ENCODE measurements at regions not wholly inside any gene's neighbourhood (a gene's known extent, or its start where the extent isn't known, plus 50 kb on each side); places are given as distances from the start of the nearest gene placed in this dataset.

DNA sequence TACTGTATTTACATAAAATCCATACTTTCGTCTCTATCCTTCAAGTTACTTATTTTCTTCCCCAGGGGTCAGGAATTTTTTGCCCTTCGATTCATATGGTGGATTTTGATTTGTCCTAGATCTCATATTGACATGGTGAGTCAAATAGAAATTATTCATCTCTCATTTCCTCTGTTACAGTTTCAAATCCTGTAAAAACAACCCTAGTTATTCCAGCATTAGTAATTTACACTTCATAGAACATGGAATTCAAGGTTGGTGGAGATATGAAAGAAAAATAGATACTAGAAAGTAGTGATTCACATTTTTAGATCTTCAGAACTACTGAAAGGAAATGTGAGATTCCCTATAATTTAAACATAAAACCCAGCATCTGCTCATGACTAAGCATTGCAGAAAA lies 1331.0 kb upstream of the CDH9 start:
- CTCF ChIA-PET (ENCODE audit: partially characterized antibody), result no interaction called here

More for the DNA sequence above, 1331.0 kb upstream of the CDH9 start:
- Histone ChIP-seq H2BK15ac (ENCODE audit: low read length) (no peak overlapping the region), H2AFZ (ENCODE audit: low read length) (no peak overlapping the region), H2BK120ac (replicated peaks; ENCODE audit: low read depth, low read length) (no peak overlapping the region), H3K18ac (ENCODE audit: extremely low read depth, low read length) (no peak overlapping the region), H3K23ac (ENCODE audit: insufficient read length) (no peak overlapping the region), H3K9ac (replicated peaks in 1 of 4; ENCODE audit: extremely low read depth in 1 of 4, low read depth in 3 of 4, low read length in 3 of 4) (no peak overlapping the region), H2BK20ac (ENCODE audit: low read length) (no peak overlapping the region), H3K79me1 (ENCODE audit: low read depth, low read length) (no peaks in the 10 kb centered on the region), H3K27me3 (replicated peaks in 1 of 4; ENCODE audit: control insufficient read depth in 3 of 4, extremely low read depth in 1 of 4, insufficient read depth in 3 of 4, low read length in 3 of 4) (no peaks in the 10 kb centered on the region), H4K5ac (ENCODE audit: insufficient read length, low read depth, low read length) (no peak overlapping the region), H3K14ac (ENCODE audit: insufficient read length) (no peak overlapping the region), H3K4me2 (ENCODE audit: insufficient read depth in 1 of 2, low read depth in 2 of 2, low read length in 2 of 2) (no peak overlapping the region), H3K36me3 (ENCODE audit: control insufficient read depth in 2 of 4, insufficient read depth in 4 of 4, low read length in 3 of 4) (no peaks in the 10 kb centered on the region), H4K20me1 (replicated peaks in 1 of 2; ENCODE audit: control insufficient read depth in 1 of 2, insufficient read depth in 2 of 2, low read length in 2 of 2) (no peaks in the 10 kb centered on the region), H4K91ac (replicated peaks; ENCODE audit: insufficient read length, low read length) (no peak overlapping the region), H3K4me3 (ENCODE audit: extremely low read depth in 1 of 4, insufficient read depth in 2 of 4, low read depth in 3 of 4, low read length in 4 of 4) (no peak overlapping the region), H3K23me2 (ENCODE audit: low read depth, low read length) (no peaks in the 10 kb centered on the region), H3K79me2 (ENCODE audit: control insufficient read depth in 1 of 2, insufficient read depth in 2 of 2, low read length in 2 of 2) (no peaks in the 10 kb centered on the region), H3K27ac (ENCODE audit: low read depth, low read length) (no peak overlapping the region), H2AK5ac (ENCODE audit: low read depth, low read length) (no peak overlapping the region), H2BK5ac (ENCODE audit: low read depth, low read length) (no peak overlapping the region), H4K8ac (ENCODE audit: extremely low read depth, insufficient read depth, low read length) (no peak overlapping the region), H3K56ac (replicated peaks; ENCODE audit: insufficient read length, low read depth, low read length) (no peak overlapping the region), H3K4ac (replicated peaks; ENCODE audit: insufficient read length, low read depth, low read length) (no peak overlapping the region), H2BK12ac (ENCODE audit: low read depth, low read length) (no peak overlapping the region), H3K9me3 (ENCODE audit: insufficient read depth in 2 of 2, low read depth in 1 of 2, low read length in 1 of 2) (no peaks in the 10 kb centered on the region), H3K4me1 (replicated peaks in 1 of 4; ENCODE audit: control insufficient read depth in 3 of 4, insufficient read depth in 4 of 4, low read length in 3 of 4) (no peaks in the 10 kb centered on the region)
- FAIRE-seq (no peak), DNase-seq (ENCODE audit: low read depth in 1 of 2, low spot score in 2 of 2) (no peak)
- TF ChIP-seq POLR2AphosphoS5 (IDR thresholded peaks at IDR 0.05; ENCODE audit: low read depth, low read length), result no peak
- TF ChIP-seq JUND (IDR thresholded peaks at IDR 0.05; ENCODE audit: low read length), result no peak
- TF ChIP-seq EZH2 (IDR thresholded peaks at IDR 0.05; ENCODE audit: low read depth, low read length, severe bottlenecking), result no peak
- TF ChIP-seq RAD21 (IDR thresholded peaks at IDR 0.05 in 1 of 2, conservative IDR thresholded peaks at IDR 0.05 in 1 of 2; ENCODE audit: low read depth in 2 of 2, low read length in 2 of 2), result no peak
- no peak for TF ChIP-seq PHF8 (conservative IDR thresholded peaks at IDR 0.05; ENCODE audit: low read depth, low read length)
- TF ChIP-seq CBX5 (IDR thresholded peaks at IDR 0.05; ENCODE audit: low read depth, low read length), result no peak
- no peak for TF ChIP-seq ZNF274 (IDR thresholded peaks at IDR 0.05; ENCODE audit: borderline replicate concordance, extremely low read depth, low read length)
- no peak for TF ChIP-seq EGR1 (IDR thresholded peaks at IDR 0.05; ENCODE audit: borderline replicate concordance, low read depth, low read length)
- TF ChIP-seq SUZ12 (IDR thresholded peaks at IDR 0.05; ENCODE audit: low read length), result no peak
- no peak for TF ChIP-seq HDAC6 (IDR thresholded peaks at IDR 0.05; ENCODE audit: low read depth, low read length)
- no peak for TF ChIP-seq TAF1 (IDR thresholded peaks at IDR 0.05; ENCODE audit: low read depth, low read length)
- WGBS, 2 experiments (ENCODE audit: extremely low coverage in 1 of 2, insufficient coverage in 1 of 2, insufficient read length in 1 of 2, insufficient replicate concordance in 2 of 2, low coverage in 1 of 2, low lambda C conversion rate in 2 of 2, missing lambda C conversion rate in 1 of 2), result 96% methylated on average over 2 of the region's 2 CpGs; no CpG with 5 or more reads in 1 of the 2 experiments
- POLR2A ChIA-PET (ENCODE audit: partially characterized antibody), result no interaction called here

All from H1 (cell line).